SIG-M5 treated with dmso at 0.1 percent for 504 hours (cell line): ENCODE measurements at regions not wholly inside any gene's neighbourhood (a gene's known extent, or its start where the extent isn't known, plus 50 kb on each side); places are given as distances from the start of the nearest gene placed in this dataset.

Experiments
- DNase-seq: peaks from one replicate; lab custom pipeline; 2025; ENCODE audit not compliant: unreplicated experiment; lab: John Stamatoyannopoulos, UW

DNA sequence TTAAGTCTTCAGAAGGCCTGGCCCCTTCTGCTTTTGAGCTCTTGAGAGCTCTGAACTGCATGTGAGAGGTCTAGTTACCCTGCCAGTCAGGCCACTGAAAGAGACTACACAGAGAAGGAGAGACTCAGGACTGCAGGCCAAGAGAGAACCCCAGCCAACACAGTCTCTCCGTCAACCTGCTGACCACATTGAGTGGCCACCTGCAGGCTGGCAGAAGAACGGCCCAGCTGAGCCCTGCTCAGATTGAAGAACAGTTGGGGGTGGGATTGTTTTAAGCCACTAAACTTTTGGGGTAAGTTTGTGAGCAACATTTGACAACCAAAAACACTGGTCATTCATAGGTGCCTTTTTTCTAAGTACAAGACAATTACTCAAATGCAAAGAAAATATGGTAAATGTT lies 273.5 kb upstream of the CCDC54 start:
- DNase-seq, result no peak

DNA sequence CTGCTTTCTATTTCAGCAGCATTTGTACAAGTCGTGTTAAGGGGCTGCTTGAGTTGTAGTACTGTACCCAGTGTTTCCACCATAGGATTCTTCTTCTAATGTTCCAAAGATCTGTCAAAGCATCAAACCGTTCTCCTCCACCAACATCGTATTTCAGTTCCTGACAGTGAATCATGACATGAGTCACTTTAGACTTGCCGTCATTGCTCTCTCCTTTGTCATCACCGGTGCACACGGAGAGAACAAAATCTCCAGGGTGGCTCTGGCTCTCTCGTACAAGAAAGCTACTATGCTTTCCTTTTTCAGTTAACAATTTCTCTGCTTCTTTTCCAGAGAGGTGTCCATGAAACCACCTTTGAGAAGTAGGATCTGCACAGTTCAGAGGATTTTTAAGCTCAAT lies 270.9 kb upstream of the CCDC54 start:
- no peak for DNase-seq

DNA sequence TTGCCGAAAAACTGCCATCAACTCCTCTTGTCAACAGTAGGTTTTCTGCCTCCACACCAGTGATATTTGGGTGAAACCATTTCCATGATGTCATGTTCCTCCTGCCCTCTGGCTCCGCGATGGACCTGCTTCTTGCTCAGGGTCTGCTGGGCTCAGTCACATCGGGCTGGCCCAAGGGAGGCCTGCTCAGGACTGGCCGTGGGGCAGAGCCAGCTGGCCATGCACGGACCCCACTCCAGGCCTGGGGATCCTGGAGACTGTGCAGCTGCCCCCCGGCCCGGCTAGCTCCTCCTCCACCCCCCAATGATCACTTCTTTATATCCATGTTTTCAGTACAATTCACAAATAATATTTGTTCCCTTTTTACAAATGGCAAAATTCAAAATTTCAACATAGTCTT lies 270.3 kb upstream of the CCDC54 start:
- no peak for DNase-seq

DNA sequence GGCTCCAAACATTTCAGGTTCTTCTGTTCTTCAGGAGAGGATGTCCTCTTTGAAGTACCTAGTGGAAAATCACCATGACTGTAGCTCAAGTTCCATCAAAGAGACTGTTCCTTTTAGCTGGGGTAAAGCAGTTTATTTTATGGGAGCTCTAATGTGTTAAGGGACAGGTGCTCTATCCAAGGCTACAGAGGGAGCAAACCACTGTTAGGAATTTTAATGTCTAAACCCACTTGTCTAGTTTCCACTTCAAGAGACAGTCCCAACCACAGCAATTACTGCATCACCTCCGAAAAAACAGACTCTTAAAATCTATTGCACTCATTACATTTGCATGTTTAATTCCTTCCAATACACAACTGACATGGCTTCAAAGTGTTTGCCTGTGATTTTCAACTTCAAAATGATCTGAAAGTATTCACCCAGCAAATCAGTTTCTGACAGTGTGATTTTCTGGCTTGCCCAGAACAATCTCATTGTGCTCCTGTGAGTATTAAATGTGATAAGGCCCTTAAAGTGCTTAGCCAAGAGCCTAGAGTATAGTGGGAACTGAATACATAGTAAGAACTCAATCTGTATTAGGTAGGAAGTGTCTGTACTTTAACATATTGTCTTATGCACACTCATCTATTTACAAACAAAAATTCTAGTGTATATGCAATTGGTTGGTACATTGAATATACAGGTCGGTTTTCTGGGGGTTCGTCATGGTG lies 266.5 kb upstream of the CCDC54 start:
- no peak for DNase-seq

DNA sequence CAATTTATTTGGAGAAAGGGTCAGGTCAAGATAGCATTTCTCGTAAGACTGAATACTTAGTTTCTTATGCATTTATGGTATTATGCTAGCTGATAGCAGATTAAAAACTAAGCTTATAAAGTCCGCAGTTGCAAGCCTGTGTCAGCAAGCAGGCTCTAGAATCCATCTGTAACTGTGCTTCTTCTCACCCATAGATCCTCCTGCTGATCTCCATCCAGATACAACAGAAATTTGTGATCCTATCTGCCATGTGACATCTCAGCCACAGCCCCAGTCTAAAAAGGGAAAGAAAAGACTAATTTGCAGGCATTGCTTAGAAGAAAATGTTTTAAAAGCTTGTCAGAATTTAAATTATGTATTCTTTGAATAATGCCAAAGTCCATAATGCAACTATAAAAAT lies 265.4 kb upstream of the CCDC54 start:
- DNase-seq, result no peak

DNA sequence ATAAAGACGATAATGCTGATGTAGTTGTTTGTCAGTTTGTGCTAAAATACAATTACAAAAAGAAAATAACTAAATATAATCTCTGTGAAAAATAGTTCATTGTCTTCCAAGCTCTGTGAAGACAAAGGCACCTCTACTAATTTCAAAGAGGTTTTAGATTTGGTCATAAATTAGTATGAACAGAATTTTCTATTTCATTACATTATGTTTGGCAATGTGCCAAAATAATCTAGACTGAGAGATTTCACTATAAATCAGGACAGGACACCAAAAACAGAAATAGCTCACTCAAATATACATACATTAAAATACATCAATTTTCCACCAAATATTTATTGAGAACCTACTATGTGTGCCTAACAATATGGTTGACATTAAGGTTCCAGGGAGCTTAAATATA lies 264.9 kb upstream of the CCDC54 start:
- DNase-seq, result no peak

DNA sequence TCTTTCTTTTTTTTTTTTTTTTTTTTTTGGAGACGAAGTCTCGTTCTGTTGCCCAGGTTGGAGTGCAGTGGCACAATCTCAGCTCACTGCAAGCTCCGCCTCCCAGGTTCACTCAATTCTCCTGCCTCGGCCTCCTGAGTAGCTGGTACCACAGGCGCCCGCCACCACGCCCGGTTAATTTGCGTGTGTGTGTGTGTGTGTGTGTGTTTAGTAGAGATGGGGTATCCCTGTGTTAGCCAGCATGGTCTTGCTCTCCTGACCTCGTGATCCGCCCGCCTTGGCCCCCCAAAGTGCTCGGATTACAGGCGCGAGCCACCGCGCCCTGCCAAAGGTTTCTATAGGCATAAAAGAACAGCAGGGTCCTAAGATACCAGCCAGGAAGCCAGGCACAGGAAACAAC lies 261.0 kb upstream of the CCDC54 start:
- no peak for DNase-seq

DNA sequence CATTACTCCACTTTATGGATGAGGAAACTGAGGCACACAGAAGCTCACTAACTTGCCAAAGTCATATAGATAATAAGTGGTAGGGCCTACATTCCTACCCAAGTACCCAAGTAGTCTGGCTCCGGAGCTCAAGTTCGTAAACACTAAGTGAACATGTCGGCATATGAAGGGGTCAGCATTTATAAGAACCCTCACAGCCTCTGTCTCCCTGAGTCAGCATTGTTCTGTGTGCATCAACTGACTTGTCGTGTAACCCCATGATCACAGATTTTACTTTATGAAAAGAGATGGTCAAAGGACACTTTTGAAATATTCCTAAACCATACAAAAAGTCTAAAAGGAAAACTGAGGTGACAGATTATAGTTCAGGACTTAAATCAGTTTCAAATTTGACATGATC lies 260.1 kb upstream of the CCDC54 start:
- no peak for DNase-seq

DNA sequence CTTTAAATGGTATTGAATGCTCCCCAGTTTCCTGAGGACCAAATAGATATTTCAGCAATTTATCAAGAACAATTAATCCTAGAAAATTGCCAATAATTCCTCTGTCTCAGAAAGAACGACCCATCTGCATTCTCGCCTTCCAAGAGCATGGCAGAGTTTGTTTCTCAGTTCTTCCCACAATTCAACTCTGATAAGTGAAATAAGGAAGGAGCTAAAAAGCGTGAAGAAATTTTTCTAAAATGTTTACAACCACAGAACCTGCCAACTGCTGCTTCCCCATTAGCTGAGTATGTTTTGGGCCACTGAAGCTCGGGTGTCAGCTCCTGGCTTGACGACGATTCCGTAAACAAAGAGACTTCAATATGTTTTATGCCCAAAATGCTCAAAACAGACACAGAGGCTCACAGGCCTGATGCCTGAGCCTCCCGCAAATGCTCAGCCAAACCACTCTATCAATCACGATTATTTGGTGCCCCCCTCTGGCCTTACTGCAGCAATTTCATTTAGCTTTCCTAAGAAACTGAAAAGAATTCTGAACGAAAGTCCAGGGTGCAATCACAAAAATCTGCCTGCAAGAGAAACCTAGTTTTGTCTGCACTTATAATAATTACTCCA lies 259.2 kb upstream of the CCDC54 start:
- peak; percentile 45 for DNase-seq

DNA sequence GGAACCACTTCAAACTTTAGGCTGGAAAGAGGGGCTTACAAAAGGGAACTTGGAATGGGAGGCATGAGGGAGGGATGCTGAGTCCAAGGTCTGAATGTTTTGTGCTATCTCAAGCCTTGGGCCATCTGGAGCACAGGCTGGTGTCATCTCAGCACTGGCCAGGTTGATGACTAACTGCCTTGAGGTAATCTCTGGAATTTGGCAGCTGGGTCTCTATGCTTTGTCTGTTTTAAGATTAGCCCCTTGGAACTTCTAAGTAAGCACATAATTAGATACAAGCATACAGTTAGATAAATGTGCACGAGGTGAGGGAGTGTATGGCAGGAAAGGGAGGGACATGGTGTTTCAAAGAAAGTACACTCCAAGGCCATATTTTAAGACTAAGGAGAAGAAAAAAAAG lies 252.4 kb upstream of the CCDC54 start:
- DNase-seq, result no peak

DNA sequence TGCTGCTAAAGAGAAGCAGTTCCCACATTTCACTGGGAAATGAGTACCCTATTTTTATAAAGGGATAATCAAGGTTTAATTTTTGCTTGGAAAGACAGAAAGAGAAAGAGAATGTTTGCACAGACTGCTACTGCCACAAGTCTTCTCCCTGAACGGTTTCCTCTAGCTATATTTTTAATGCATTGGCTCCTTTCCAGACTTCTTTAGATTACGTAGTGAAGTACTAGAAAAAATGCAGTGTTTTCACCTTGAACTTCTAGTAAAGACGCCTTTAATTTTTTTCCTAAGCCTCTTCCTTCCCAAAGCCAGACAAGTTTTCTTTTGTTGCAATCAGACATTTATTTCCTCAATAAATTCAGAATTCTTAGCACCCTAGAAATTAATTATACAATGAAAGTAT lies 248.3 kb upstream of the CCDC54 start:
- no peak for DNase-seq

DNA sequence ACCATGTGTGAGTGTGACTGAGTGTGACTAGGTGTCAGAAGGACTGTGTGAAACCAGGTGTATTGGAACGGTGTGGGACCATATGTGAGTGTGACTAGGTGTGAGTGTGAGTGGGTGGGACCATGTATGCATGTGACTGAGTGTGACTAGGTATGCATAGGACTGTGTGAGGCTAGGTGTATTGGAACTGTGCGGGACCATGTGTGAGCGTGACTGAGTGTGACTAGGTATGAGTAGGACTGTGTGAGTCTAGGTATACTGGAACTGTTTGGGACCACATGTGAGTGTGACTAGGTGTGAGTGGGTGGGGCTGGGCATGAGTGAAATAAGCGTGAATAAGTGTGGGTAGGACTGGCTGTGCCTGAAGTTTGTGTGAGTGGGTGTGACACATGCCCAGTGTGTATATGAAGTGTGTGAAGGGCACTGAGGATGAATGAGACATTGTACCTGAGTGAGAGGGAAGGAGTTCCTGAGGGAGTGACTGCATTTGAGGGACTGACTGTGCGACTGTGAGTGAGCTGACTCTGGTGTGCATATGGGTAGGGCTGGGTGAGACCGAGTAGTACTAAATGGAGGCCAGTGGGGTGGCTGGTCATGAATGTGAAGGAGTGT lies 247.0 kb upstream of the CCDC54 start:
- DNase-seq, result no peak

DNA sequence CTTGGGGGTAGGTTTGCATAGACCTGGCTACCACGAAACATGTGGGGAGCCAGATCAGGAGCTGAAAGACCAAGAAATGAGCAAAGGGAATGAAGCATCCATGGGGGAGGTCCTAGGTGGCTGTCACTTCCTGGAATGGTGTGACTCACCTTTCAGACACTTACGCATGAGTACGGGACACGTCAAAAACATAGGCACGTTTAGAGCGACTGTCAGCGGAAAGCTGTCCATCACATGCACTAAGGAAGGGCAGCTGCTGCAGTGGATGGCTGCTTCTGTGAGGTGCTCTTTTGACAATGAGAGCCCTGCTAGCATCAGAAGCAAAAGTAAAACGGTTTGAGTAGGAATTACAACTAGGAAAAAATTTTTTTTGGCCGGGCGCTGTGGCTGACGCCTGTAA lies 244.6 kb upstream of the CCDC54 start:
- no peak for DNase-seq

DNA sequence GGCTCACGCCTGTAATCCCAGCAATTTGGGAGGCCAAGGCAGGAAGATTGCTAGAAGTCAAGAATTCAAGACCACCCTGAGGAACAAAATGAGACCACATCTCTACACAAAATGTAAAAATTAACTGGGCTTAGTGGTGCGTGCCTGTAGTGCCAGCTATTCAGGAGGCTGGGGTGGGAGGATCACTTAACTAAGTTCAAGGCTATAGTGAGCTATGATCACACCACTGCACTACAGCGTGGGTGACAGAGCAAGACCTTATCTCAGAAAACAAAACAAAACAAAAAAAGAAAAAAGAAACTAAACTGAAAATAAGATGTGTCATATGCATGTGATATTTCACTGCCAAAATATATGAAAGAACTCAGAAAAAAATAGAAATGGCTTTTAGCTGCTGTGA lies 243.3 kb upstream of the CCDC54 start:
- no peak for DNase-seq

DNA sequence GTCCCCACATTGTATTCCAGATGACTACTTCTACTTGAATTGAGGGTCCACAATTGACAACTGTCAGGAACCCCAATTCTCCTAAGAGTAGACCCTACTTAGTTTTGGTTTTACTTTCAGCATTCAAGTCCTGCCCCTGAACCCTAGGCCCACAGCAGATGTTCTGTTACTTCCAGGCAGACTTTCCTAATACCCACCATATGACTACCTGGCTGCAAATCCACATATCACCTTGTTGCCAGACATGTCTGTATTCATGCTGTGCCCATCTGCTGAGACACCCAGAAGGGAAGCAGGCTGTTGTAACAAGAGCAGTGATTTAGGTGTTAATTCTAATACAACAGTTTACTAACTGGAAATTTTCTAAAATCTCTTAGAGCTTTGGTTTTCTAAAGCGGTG lies 235.1 kb upstream of the CCDC54 start:
- no peak for DNase-seq

DNA sequence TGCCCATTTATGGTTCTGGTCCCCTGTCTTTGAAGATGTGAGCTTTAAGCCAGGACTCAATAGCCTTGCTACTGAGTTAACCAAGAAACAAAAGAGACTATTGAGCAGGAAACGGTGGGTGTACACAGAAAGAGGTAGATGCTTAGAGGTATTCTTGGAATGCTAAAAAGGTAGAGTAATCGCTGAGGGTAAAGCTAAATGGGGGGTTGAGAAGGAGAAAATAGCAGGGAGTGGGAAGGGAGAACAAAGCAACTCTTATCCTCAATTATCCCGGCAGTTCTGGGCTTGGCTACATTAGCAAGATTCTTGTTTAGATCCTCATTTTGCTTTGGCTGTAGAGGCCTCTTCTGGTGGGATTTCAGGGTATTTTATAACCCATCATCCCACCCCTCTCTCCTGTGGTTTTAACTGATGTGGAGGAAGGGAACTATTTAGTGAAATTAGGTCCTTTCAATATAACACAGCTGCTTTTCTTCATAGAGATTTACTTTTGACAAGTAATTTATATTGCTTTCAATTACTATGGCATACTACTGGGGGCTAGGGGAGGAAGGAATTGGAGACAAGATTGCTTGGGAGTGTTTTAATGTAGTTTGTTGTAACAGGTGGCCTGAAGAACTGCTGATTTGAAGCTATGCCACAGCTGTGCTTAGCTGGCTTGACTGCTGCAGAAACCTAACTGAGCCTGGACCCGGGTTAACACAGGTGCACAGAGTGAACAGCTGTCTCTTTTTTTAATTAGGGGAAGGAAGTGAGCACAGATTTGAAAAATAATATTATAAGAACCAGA lies 234.3 kb upstream of the CCDC54 start:
- no peak for DNase-seq

DNA sequence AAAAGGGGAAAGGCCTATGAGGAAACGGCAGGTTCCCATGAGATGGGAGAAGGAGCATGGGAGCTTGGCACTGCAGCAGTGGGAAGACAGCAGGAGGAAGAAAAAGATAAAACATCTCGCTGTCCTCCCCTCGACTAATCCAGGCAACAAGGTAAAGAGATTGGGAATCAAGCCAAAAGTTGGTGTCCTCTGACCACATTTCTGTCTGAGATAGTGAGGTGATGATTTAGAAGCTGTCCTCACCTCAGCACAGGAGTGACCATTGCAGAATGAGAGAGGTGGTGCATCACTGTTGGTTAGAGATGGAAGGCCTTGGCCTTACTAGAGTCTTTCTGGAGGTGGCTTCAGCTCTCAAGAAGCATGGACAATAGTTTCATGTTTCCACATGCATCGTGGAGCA lies 226.6 kb upstream of the CCDC54 start:
- no peak for DNase-seq

DNA sequence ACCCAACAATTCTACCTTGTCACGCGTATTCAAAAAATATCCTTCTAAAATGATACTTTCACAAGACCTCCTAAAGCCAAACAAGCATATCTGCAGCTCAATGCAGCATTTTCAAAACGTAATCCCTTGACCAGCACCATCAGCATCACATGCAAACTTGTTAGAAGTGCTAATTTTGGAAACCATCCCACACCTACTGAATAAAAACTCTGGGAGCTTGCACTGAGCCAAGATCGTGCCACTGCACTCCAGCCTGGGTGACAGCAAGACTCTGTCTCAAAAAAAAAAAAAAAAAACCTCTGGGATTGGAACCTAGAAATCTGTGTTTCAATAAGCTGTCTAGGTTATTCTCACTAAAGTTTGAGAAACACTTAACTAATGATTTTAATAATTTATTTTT lies 223.3 kb upstream of the CCDC54 start:
- DNase-seq, result no peak

DNA sequence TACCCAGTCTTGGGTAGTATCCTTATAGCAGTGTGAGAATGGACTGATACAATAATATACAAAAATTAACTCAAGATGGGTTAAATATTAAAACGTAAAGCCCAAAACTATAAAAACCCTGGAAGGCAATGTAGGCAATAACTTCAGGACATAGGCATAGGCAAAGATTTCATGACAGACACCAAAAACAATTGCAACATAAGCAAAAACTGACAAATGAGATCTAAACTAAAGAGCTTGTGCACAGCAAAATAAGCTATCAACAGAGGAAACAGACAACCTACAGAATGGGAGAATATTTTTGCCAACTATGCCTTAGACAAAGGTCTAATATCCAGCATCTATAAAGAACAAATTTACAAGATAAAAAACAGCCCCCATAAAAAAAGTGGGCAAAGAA lies 204.8 kb upstream of the CCDC54 start:
- DNase-seq, result no peak

DNA sequence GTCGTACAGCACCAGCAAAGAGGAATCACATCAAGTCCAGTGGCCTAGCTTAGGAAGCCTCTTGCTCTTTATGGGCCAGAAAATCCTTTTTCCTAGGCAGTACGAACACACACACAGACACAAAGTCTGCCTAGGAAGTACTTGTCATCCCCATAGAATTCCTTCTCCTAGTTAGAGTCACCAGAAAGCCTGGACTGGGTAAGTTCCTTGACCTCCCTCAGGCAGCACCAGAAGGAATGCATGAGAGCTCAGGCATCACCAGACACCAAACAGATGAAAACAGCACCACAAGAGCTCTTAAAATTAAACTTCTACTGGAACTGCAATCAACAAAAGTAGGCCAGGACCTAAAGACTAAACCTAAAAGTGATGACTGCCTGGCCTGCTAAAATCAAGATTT lies 192.9 kb upstream of the CCDC54 start:
- DNase-seq, result no peak

DNA sequence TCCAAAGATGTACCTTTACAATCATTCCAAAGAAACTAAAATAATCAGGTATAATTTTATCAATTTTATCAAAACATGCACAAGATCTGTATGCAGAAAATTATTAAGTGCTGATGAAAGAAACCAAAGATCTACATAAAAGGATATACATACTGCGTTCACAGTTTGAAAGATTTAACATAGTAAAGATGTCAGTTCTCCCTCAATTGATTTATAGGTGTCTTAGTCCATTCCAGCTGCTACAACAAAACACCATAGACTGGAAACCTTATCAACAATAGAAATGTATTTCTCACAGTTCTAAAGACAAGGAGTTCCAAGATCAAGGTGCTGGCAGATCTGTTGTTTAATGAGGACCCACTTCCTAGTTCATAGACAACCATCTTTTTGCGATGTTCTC lies 189.0 kb upstream of the CCDC54 start:
- no peak for DNase-seq

DNA sequence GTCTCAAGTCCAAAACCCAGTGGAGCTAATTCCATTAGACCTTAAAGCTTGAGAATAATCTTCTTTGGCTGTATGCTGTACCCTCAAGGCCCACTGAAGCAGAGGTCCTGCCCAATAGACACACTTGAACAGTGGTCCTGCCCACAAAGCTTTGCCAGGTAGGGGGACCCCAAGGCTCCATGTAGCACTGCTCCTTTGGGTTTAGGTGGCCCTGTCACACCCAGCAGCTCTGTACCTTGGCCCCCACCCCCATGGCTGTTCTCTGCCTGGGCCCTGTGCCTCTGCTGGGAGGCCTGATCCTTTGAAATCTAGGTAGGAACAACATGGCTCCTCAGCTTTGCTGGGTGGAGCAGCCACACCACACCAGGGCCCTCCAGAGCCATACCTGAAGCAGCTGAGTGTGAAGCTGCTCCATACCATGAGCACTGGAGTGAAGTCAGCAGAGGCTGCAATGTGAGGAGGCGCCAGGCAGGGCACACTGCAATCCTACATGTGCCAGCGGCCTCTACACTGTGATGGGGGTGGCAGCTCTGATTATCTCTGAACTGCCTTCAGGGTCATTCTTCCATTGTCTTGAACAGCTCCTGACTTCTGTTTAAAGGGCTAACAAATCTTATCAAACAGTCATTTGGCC lies 188.0 kb upstream of the CCDC54 start:
- no peak for DNase-seq
